Fibroblast of lung (primary cell): ENCODE measurements at regions not wholly inside any gene's neighbourhood (a gene's known extent, or its start where the extent isn't known, plus 50 kb on each side); places are given as distances from the start of the nearest gene placed in this dataset.
A peak's percentile ranks its signal among the peaks of the same experiment; 100 is the strongest.

Experiments
- DNase-seq, 2 donors: peaks; one replicate each; pipeline versions ENCODE4 v3.0.0 to v3.0.0-alpha.2; 2010; ENCODE audit warnings: low read depth in 2 of 2
- H2AFZ ChIP-seq: 2 replicates; pipeline ENCODE4 v1.5.1; 2012; ENCODE audit warnings: low read length, control low read depth, inconsistent platforms
- H3K27ac ChIP-seq: 2 replicates; pipeline ENCODE4 v1.5.1; 2011; ENCODE audit warnings: low read length, control low read depth; ENCODE audit not compliant: insufficient read depth
- H3K27me3 ChIP-seq: 2 replicates; pipeline ENCODE4 v1.5.1; 2011; ENCODE audit warnings: mild to moderate bottlenecking, low read length; ENCODE audit not compliant: control insufficient read depth, insufficient read depth
- H3K36me3 ChIP-seq: 2 replicates; pipeline ENCODE4 v1.5.1; 2011; ENCODE audit warnings: low read length; ENCODE audit not compliant: control insufficient read depth, insufficient read depth
- H3K4me1 ChIP-seq: 2 replicates; pipeline ENCODE4 v1.5.1; 2011; ENCODE audit warnings: low read length; ENCODE audit not compliant: control insufficient read depth, insufficient read depth; ENCODE audit errors: extremely low read depth
- H3K4me2 ChIP-seq: 2 replicates; pipeline ENCODE4 v1.5.1; 2011; ENCODE audit warnings: low read length, control low read depth; ENCODE audit not compliant: insufficient read depth; ENCODE audit errors: extremely low read depth
- H3K4me3 ChIP-seq, 4 experiments: fragments of 200-600 bp in 1 of 4; sonication (generic) in 1 of 4; replicated peaks in 1 of 4; 2 replicates each; pipeline ENCODE4 v1.5.1; 2011 to 2016; ENCODE audit warnings: low read length in 4 of 4, low read depth in 3 of 4, mild to moderate bottlenecking in 3 of 4, control low read depth in 2 of 4, inconsistent platforms in 1 of 4, mixed read lengths in 1 of 4; ENCODE audit not compliant: insufficient read depth in 1 of 4; ENCODE audit errors: control extremely low read depth in 1 of 4
- H3K79me2 ChIP-seq: 2 replicates; pipeline ENCODE4 v1.5.1; 2012; ENCODE audit warnings: mild to moderate bottlenecking, low read length, inconsistent platforms; ENCODE audit not compliant: control insufficient read depth, insufficient read depth
- H3K9ac ChIP-seq: 2 replicates; pipeline ENCODE4 v1.5.1; 2011; ENCODE audit warnings: mild to moderate bottlenecking, low read length, control low read depth; ENCODE audit not compliant: insufficient read depth
- H3K9me3 ChIP-seq: 2 replicates; pipeline ENCODE4 v1.5.1; 2012; ENCODE audit warnings: low read depth, low read length; ENCODE audit not compliant: control insufficient read depth, insufficient read depth
- H4K20me1 ChIP-seq: 2 replicates; pipeline ENCODE4 v1.5.1; 2011; ENCODE audit warnings: low read length; ENCODE audit not compliant: control insufficient read depth, insufficient read depth; ENCODE audit errors: extremely low read depth
- EZH2 ChIP-seq: IDR thresholded peaks from 2 replicates; pipeline ENCODE4 v1.5.1; 2012; ENCODE audit warnings: low read length, control low read depth, mild to moderate bottlenecking; ENCODE audit errors: missing control alignments
- TF ChIP-seq, protein P1 (sequence below), 2 donors: IDR thresholded peaks in 1 of 2; conservative IDR thresholded peaks in 1 of 2; 1 replicate in 1 of 2; 2 replicates in 1 of 2; pipeline ENCODE4 v1.5.1; 2011 to 2012; ENCODE audit warnings: low read length in 2 of 2, control low read depth in 1 of 2, inconsistent platforms in 1 of 2, low read depth in 1 of 2, mild to moderate bottlenecking in 1 of 2

DNA sequence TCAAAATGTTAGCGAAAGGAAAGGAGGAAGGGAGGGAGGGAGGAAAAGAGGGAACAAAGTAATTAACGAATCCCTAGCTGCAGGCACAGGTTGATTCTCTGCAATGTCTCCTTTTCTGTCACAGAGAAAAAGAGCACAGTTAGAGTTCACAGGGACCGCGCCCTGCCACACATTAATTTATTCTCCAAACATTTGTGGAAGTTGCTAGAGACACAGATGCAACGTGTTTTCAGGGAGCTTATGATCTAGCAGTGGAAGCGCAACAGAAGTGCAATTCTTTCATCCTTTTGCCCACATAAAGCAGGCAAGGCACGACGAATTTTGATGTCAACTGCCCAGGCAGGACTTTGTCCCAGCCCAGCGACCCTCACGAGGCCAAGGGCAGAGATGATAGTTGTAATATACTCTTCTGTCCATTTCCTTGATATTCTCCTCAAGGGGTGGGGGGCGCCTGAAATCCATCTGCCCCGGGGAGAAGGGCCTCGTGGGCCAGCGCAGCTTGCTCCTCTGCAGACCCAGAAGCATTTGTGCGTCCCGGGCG lies 101.7 kb upstream of the ZNF438 start:
- H3K4me3 ChIP-seq = no peak overlapping the region
- no peak overlapping the region for H3K9ac ChIP-seq

DNA sequence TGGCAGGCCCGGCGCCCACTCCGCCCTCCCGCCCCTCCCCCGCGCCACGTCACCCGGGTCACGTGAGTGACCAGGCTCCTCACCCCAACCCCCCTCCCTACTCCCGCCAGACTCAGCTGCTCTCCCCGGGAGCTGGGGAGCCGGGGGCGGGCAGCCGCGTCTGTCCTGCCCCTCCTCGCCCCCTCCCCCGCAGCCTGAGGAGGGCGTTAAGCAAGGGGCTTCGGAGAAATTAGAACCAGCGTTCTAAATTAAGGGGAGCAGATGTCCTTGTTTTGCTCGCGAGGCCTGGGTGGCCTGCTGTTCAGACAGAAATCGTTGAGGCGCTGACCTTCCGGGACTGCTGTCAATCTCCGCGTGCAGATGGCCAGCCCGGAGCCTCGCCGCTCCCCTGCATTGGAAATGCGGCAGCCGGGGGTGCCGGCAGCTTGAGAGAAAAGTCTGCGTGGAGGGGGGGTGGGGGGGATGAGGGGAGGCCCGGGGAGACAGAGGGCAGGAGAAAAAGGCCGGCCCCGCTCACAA lies 102.2 kb upstream of the ZNF438 start:
- peak overlapping the region in 3 of 4 experiments; percentile 15 to 43 (median 17) for H3K4me3 ChIP-seq
- H3K27me3 ChIP-seq = no peaks in the 10 kb centered on the region
- TF ChIP-seq, protein P1, sequence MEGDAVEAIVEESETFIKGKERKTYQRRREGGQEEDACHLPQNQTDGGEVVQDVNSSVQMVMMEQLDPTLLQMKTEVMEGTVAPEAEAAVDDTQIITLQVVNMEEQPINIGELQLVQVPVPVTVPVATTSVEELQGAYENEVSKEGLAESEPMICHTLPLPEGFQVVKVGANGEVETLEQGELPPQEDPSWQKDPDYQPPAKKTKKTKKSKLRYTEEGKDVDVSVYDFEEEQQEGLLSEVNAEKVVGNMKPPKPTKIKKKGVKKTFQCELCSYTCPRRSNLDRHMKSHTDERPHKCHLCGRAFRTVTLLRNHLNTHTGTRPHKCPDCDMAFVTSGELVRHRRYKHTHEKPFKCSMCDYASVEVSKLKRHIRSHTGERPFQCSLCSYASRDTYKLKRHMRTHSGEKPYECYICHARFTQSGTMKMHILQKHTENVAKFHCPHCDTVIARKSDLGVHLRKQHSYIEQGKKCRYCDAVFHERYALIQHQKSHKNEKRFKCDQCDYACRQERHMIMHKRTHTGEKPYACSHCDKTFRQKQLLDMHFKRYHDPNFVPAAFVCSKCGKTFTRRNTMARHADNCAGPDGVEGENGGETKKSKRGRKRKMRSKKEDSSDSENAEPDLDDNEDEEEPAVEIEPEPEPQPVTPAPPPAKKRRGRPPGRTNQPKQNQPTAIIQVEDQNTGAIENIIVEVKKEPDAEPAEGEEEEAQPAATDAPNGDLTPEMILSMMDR (conservative IDR thresholded peaks at IDR 0.05 in 1 of 2, IDR thresholded peaks at IDR 0.05 in 1 of 2; ENCODE audit: low read depth in 1 of 2, low read length in 2 of 2) = no peak
- TF ChIP-seq EZH2 = no peak
- peak overlapping the region; percentile 93 for H3K27ac ChIP-seq
- peak overlapping the region; percentile 51 for H3K9ac ChIP-seq
- peak overlapping the region; percentile 35 for H2AFZ ChIP-seq
- peak overlapping the region; percentile 81 for H3K4me2 ChIP-seq
- H3K9me3 ChIP-seq = no peaks in the 10 kb centered on the region
- H3K36me3 ChIP-seq = no peaks in the 10 kb centered on the region
- H4K20me1 ChIP-seq = no peaks in the 10 kb centered on the region
- no peaks in the 10 kb centered on the region for H3K79me2 ChIP-seq
- DNase-seq = peak; percentile 75 to 79
- H3K4me1 ChIP-seq = peaks cover 16% of the 10 kb centered on the region

More for the DNA sequence above, 101.7 kb upstream of the ZNF438 start:
- Histone ChIP-seq H3K9me3 (no peaks in the 10 kb centered on the region), H3K27ac (peak overlapping the region; percentile 93), H4K20me1 (no peaks in the 10 kb centered on the region), H2AFZ (no peak overlapping the region), H3K27me3 (no peaks in the 10 kb centered on the region), H3K79me2 (no peaks in the 10 kb centered on the region), H3K36me3 (no peaks in the 10 kb centered on the region), H3K4me2 (no peak overlapping the region), H3K4me1 (peaks cover 16% of the 10 kb centered on the region)
- no peak for DNase-seq
- TF ChIP-seq, protein P1 (conservative IDR thresholded peaks at IDR 0.05 in 1 of 2, IDR thresholded peaks at IDR 0.05 in 1 of 2; ENCODE audit: low read depth in 1 of 2, low read length in 2 of 2) = no peak
- no peak for TF ChIP-seq EZH2

DNA sequence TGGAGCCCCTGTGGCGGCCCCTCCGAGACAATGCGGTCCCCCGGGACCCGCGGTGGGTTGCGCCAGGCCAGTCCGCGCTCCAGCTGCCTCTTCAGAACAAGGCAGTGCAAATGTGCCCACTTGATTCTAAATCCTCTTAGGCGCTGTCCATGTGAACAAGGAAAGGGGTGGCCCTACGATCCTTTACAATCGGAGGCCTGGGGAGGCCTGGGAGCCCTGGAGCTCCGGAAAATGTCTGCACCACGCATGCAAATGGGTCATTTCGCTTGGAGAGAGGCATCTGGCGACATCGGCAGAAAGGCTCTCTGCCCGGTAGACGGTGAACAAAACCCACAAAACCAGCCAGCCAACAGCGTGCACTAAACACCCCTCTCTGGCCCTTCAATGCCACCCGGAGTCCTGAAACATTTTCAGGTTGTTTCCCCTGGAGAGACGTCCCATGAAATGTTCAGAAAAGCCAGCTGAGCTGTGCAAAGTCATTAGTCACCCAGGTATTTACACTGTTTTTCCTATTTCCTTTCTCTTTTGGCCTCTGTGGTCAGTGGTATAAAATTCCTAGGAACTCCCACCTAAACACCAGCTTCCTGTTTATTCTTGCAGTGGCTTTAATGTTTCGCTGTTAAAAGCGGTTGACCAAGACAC lies 102.8 kb upstream of the ZNF438 start:
- Histone ChIP-seq H3K79me2 (no peaks in the 10 kb centered on the region), H3K36me3 (no peaks in the 10 kb centered on the region), H3K4me1 (peaks cover 16% of the 10 kb centered on the region), H3K4me3 (peak overlapping the region; percentile 5 to 43 (median 8)), H3K4me2 (peak overlapping the region; percentile 81), H2AFZ (peak overlapping the region; percentile 60), H3K9me3 (no peaks in the 10 kb centered on the region), H4K20me1 (no peaks in the 10 kb centered on the region), H3K9ac (peak overlapping the region; percentile 48), H3K27ac (peak overlapping the region; percentile 93), H3K27me3 (no peaks in the 10 kb centered on the region)
- DNase-seq = peak; percentile 63 to 92
- TF ChIP-seq, protein P1 (conservative IDR thresholded peaks at IDR 0.05 in 1 of 2, IDR thresholded peaks at IDR 0.05 in 1 of 2; ENCODE audit: low read depth in 1 of 2, low read length in 2 of 2) = no peak
- no peak for TF ChIP-seq EZH2
